ENCODE measurements at regions not wholly inside any gene's neighbourhood (a gene's known extent, or its start where the extent isn't known, plus 50 kb on each side); places are given as distances from the start of the nearest gene placed in this dataset.
"Not testable (repeated sequence)": the region's sequence is repeated elsewhere in the genome, so short reads cannot be mapped to it uniquely, and the experiment has no call there.

DNA sequence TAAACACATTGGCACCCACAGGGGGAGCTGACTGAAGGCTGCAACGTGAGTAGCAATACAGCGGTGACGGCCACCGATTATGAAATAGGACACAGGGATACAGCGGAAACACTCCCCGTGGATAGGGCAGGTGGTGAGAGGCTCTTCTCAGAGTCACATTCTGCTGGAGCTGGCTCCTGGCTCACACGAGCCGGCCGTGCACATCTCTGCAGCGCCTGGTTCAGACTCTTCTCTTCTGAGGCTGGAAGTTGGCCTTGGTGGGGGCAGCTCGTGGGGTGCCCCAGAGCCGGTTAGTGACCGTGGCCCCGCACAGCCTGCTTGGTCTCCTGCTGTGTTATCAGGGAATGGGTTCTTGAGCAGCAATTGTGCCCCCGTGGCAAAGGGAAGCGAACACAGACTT lies 61.3 kb upstream of the EN2 start:
- DNase-seq (ENCODE audit: low read depth) = no peak

DNA sequence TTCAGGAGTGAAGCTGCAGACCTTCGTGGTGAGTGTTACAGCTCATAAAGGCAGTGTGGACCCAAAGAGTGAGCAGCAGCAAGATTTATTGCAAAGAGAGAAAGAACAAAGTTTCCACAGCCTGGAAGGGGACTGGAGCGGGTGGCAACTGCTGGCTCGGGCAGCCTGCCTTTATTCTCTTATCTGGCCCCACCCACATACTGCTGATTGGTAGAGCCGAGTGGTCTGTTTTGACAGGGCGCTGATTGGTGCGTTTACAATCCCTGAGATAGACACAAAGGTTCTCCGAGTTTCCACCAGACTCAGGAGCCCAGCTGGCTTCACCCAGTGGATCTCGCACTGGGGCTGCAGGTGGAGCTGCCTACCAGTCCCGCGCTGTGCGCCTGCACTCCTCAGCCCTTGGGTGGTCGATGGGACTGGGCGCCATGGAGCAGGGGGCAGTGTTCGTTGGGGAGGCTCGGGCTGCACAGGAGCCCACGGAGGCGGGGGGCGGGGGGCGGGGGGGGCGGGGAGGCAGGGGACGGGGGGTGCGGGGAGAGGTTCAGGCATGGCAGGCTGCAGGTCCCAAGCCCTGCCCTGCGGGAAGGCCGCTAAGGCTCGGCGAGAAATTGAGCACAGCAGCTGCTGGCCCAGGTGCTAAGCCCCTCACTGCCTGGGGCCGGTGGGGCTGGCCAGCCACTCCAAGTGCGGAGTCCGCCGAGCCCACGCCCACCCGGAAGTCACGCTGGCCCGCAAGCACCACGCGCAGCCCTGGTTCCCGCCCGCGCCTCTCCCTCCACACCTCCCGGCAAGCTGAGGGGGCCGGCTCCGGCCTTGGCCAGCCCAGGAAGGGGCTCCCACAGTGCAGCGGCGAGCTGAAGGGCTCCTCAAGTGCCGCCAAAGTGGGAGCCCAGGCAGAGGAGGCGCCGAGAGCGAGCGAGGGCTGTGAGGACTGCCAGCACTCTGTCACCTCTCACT lies 59.9 kb upstream of the EN2 start:
- not testable (repeated sequence) for DNase-seq (ENCODE audit: low read depth)

DNA sequence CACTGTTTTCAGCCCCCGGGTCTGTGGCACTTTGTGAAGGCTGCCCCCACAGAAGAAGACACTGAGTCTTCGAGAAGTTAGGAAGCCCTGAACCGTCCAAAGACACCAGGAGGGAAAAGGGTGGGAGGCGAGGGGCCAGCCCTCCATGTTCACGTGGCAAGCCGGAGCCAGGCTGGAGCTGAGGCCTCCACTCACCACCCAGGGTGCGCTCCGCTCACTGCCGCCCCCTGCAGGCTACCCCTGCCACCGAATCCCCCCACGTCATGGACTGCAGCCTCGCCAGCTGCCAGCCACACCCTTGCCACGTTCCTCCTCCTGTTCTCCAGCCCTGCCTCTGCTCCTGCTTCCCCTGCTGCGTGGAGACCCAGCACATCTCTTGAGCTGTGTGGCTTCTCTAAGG lies 59.0 kb upstream of the EN2 start:
- no peak for DNase-seq (ENCODE audit: low read depth)

- DNase-seq (ENCODE audit: low read depth) = no peak
Measured at GRCh38 chr7:155399577-155399976, 58.4 kb upstream of the EN2 start.

DNA sequence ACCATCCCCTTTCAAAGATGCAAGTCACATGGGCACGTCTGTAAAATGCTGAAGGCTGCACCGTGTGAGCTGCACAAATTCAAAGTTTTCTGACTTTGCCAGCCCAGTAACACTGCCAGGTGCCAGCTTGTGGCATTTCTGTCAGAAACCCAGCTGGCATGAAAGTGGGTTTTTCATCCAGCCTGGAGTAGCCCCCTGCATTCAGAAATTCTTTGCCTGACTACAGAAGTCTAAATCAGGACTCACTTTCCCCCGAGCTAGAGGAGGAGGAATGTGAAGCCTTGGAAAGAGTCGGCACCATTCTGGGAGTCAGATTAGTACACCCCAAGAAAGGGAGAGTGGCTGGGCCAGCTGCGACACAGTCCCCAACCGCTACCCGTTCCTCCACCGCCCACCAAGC lies 56.7 kb upstream of the EN2 start:
- DNase-seq (ENCODE audit: low read depth) = no peak

DNA sequence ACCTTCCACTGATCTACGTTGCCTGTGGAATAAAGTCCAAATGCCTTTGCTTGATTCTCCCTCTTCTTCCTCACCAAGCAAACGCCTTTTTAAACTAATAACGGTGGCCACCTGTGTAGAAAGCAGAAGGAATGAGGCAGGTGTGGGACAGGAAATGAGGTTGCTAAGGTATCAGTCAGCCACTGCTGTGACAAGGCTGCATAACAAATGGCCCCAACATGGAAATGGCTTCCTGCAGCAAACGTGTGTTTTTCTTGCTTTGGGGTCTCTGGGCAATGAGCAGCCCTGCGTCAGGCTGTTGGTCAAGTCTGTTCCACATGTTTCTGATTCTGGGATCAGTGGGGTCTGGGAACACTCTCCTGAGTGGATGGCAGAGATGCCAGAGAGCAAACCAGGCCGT lies 56.0 kb upstream of the EN2 start:
- no peak for DNase-seq (ENCODE audit: low read depth)

DNA sequence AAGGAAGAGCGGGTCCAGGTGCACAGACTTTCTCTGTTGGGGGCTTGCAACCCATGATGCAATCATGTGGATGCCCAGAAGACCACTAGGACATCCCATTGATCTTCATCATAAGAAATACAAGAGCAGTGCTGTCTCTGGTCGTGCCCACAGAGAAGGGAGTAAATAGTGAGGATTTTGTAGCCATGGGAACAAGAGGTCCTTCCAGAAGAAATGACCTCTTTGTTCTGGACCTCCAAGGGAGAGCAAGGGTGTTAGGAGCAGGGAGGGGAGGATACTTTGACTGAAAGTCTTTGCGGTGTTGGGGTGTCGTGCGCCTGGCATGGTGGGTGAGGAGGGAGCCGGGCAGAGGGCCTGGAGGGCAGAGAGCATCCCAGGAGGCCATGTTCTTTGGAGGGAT lies 55.0 kb upstream of the EN2 start:
- no peak for DNase-seq (ENCODE audit: low read depth)

DNA sequence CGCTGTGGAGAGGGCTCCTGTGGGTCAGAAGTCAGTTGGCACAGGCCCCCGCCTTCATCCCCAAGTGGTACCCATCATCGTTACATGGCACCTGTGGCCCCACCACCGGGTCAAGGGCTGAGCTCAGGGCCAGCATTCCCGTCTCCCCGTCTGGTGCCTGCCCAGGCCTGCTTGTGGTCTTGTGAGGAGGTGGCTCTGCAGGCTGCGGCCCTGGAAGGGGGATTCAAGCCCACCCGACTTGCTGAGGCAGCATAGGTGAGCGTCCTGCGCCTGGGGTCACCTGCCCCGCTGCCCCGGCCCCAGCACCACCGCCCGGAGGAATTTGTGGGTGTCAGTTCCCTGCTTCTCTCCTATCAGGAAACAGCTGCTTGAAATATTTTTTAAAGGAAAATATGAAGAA lies 53.0 kb upstream of the EN2 start:
- no peak for DNase-seq (ENCODE audit: low read depth)

DNA sequence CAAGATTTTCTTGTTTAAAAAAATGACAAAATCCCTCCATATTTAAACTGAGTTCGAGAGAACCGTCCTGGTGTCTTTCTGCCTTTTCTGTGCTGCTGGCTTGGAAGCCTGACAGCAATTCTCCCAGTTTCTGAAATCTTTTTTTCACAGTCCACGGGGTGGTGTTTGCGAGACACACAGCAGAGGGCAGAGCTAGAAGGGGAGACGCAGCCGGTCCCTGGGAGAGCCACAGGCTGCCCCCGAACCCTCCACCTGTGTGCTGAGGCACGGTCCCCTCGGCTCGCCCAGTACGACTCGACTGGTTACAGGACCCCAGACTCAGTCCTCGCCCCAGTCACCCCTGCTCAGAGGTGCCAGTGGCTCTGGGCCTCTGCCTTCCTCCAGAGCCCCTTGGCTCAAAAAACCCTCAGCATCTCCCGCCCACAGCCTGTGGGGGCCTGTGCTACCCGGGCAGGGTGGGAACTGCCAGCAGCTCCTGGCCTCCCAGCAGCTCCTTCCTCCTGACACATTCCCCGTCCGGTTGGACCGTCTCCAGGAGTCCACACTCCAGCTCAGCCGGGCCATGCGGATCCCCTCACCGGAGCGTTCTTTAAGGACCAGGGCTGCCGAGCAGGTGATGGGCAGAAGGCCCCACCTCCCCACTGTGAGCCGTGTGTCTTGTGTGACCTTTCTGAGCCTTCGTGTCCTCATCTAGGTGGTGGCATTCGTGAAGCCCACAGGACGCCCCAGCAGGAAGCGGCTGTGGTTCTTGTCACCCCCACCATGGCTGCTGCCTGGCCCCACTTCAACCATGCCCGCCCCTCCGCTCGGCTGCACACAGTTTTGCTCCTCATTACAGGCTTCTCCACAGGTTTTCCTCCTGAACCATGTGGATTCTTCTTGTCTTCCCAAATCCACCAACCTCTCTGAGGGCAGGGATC lies 52.3 kb upstream of the EN2 start:
- no peak for DNase-seq (ENCODE audit: low read depth)

GRCh38 chr7:155407799-155408198 lies 50.1 kb upstream of the EN2 start:
- DNase-seq (ENCODE audit: low read depth) = no peak

Measured in T-helper 22 cell (primary cell).